Subcutaneous abdominal adipose tissue (tissue), 5 donors: ENCODE measurements at regions not wholly inside any gene's neighbourhood (a gene's known extent, or its start where the extent isn't known, plus 50 kb on each side); places are given as distances from the start of the nearest gene placed in this dataset.

Experiments
- H3K27ac ChIP-seq: one replicate; pipeline ENCODE4 v1.7.0; 2013; ENCODE audit warnings: low read depth, mild to moderate bottlenecking, inconsistent platforms, low read length, moderate library complexity
- H3K27me3 ChIP-seq, 5 donors: one replicate each; pipeline ENCODE4 v1.7.0; 2013; ENCODE audit warnings: low read length in 5 of 5, inconsistent platforms in 1 of 5; ENCODE audit not compliant: control insufficient read depth in 5 of 5, insufficient read depth in 4 of 5
- H3K36me3 ChIP-seq, 5 donors: one replicate each; pipeline ENCODE4 v1.7.0; 2013; ENCODE audit warnings: low read length in 5 of 5; ENCODE audit not compliant: control insufficient read depth in 5 of 5, insufficient read depth in 5 of 5
- H3K4me1 ChIP-seq, 5 donors: one replicate each; pipeline ENCODE4 v1.7.0; 2013; ENCODE audit warnings: low read length in 5 of 5, mild to moderate bottlenecking in 3 of 5, moderate library complexity in 1 of 5; ENCODE audit not compliant: control insufficient read depth in 5 of 5, insufficient read depth in 5 of 5
- H3K4me3 ChIP-seq, 5 donors: one replicate each; pipeline ENCODE4 v1.7.0; 2013; ENCODE audit warnings: low read length in 5 of 5, low read depth in 1 of 5
- H3K9ac ChIP-seq, 5 donors: one replicate each; pipeline ENCODE4 v1.7.0; 2013; ENCODE audit warnings: low read length in 5 of 5, mild to moderate bottlenecking in 4 of 5, moderate library complexity in 3 of 5
- H3K9me3 ChIP-seq, 5 donors: one replicate each; pipeline ENCODE4 v1.7.0; 2013; ENCODE audit warnings: low read length in 5 of 5; ENCODE audit not compliant: control insufficient read depth in 5 of 5
- donor health status: healthy.
- donor health status: healthy.
- donor health status: healthy.
- donor health status: healthy.
- donor health status: healthy.

DNA sequence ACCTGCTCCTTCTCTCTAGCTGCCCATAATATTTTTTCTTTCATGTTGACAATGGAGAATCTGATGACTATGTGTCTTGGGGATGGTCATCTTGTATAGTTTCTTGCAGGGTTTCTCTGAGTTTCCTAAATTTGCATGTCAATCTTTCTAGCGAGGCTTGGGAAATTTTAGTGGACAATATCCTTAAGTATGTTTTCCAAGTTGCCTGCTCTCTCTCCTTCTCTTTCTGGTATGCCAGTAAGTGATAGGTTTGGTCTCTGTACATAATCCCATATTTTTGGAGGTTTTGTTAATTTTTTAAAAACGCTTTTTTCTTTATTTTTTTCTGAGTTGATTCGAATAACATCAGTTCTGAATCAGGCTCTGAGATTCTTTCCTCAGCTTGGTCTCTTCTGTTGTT is 370.9 kb upstream of the LYPLAL1 start:
- Histone ChIP-seq H3K27me3 (no peaks in the 10 kb centered on the region), H3K4me3 (no peak overlapping the region), H3K36me3 (no peaks in the 10 kb centered on the region), H3K9ac (no peak overlapping the region), H3K27ac (no peak overlapping the region), H3K4me1 (no peaks in the 10 kb centered on the region), H3K9me3 (no peaks in the 10 kb centered on the region)

- no peak overlapping the region for H3K4me3 ChIP-seq
- no peaks in the 10 kb centered on the region for H3K27me3 ChIP-seq
- no peaks in the 10 kb centered on the region for H3K4me1 ChIP-seq
- H3K9me3 ChIP-seq, result no peaks in the 10 kb centered on the region
- no peak overlapping the region for H3K9ac ChIP-seq
- no peaks in the 10 kb centered on the region for H3K36me3 ChIP-seq
- H3K27ac ChIP-seq, result no peak overlapping the region
Measured at GRCh38 chr1:218803351-218803997, 370.2 kb upstream of the LYPLAL1 start.

DNA sequence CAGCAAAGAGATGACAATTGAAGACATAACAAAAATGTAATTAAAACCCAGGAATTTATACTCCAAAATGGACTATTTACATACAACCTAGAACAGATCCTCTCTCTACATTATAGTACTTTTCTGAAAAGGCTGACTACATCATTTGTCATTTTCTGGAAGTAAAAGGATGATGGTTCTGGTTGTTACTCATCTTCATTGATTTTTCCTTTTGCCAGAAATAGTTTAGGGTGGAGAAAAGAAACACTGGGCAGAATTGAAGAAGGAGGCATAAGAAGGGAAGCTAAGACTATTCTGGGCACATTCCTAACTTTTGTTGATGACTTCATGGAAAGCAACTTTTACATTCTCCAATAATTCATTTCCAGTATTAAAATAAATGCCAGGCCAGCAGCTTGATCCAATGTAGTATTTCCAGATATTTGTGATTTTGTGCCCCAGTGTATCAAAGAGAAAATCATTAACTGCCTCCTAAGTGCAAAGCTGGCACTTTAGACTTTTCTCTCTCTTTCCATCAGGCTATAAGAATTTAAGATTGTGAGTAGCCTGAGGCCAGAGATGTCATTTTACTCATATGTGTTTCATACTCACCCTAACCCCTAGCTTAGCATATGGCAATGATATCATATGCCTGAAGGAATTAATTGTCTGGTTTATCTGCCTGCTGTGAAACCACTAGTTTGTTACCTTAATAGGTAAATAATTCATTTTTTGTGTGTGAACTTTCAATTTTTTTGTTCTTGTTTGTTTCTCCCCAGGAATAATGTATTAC is 369.5 kb upstream of the LYPLAL1 start:
- no peaks in the 10 kb centered on the region for H3K9me3 ChIP-seq
- H3K4me3 ChIP-seq, result no peak overlapping the region
- H3K36me3 ChIP-seq, result no peaks in the 10 kb centered on the region
- no peak overlapping the region for H3K9ac ChIP-seq
- H3K4me1 ChIP-seq, result no peaks in the 10 kb centered on the region
- no peak overlapping the region for H3K27ac ChIP-seq
- H3K27me3 ChIP-seq, result no peaks in the 10 kb centered on the region

DNA sequence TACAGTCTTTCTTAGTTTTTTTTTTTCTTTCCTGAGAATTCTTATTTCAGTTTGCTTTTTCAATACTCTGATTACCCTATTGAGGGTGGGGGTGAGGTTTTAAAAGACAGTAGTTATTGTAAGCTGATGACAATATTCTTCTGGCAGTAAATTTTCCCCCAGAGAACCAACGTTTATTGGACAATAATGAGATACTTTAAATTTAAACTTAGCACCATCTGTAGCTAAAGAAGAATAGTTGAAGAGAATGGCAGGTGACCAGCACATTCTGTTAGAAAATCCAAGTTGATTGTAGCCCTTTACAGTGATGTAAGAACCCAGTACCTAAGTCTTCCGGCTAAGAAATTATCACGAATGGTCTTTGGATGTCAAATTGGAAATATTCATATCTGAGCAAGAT is 364.6 kb upstream of the LYPLAL1 start:
- no peak overlapping the region for H3K4me3 ChIP-seq
- no peaks in the 10 kb centered on the region for H3K27me3 ChIP-seq
- no peak overlapping the region for H3K9ac ChIP-seq
- H3K4me1 ChIP-seq, result no peaks in the 10 kb centered on the region
- no peaks in the 10 kb centered on the region for H3K36me3 ChIP-seq
- no peak overlapping the region for H3K27ac ChIP-seq
- no peaks in the 10 kb centered on the region for H3K9me3 ChIP-seq

DNA sequence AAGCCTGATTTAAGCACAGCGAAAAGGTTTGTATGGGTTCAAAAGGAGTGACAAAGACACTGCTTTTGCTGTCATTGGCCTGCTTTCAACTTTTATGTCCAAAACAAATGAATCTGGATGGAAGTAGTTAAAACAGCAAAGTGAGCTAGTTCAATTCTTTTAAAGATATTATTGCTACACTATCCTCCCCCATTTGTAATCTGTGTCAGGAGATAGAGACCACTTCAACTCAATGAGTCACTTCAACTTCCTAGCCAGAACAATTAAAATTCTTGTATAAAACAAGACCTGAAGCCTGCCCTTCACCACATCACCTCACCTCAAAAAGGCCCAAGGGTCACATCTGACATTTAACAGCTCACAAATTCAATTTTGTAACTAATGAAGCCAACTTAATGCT is 364.1 kb upstream of the LYPLAL1 start:
- Histone ChIP-seq H3K9me3 (no peaks in the 10 kb centered on the region), H3K27me3 (no peaks in the 10 kb centered on the region), H3K4me1 (no peaks in the 10 kb centered on the region), H3K27ac (no peak overlapping the region), H3K9ac (no peak overlapping the region), H3K36me3 (no peaks in the 10 kb centered on the region), H3K4me3 (no peak overlapping the region)

DNA sequence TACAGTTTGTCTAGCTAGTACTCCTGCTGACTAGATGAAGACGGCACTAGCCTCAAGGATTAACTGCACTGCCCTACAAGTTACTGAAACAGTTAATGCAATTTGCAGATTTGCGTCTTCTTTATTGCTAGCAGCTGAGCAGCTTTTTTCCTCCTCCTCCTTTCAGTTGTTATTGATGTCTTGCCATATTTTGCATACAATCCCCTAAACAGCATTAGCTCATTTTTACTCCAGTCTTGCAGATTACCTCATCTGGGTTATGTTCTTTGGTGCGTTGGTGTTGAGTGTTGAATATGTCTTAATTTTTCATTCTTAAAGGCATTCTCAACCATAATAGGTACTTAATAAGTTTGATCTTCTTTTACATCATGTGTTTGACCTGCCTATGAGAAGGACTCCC is 363.4 kb upstream of the LYPLAL1 start:
- H3K27ac ChIP-seq, result no peak overlapping the region
- no peaks in the 10 kb centered on the region for H3K4me1 ChIP-seq
- no peaks in the 10 kb centered on the region for H3K27me3 ChIP-seq
- H3K9ac ChIP-seq, result no peak overlapping the region
- H3K36me3 ChIP-seq, result no peaks in the 10 kb centered on the region
- H3K4me3 ChIP-seq, result no peak overlapping the region
- H3K9me3 ChIP-seq, result no peaks in the 10 kb centered on the region

DNA sequence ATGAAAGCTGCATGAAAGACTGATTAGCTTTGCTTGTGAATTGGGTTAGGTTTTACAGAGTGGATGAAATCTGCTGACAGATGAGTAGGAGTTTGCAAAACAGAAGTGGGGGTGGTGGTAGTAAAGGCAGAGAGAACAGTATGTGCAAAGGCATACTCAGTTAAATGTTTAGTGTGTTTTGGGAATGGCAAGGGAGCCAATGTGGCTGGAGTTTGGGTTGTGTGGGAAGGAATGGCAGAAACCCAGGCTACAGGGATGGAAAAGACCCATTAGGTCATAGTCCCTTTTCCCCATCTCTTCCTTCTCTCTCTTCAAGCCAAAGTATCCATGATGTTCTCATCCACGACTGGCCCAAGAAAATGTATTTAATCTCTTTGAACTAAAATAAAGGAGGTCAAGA is 362.2 kb upstream of the LYPLAL1 start:
- H3K27me3 ChIP-seq, result no peaks in the 10 kb centered on the region
- H3K27ac ChIP-seq, result no peak overlapping the region
- H3K4me1 ChIP-seq, result no peaks in the 10 kb centered on the region
- H3K4me3 ChIP-seq, result no peak overlapping the region
- H3K36me3 ChIP-seq, result no peaks in the 10 kb centered on the region
- no peak overlapping the region for H3K9ac ChIP-seq
- no peaks in the 10 kb centered on the region for H3K9me3 ChIP-seq

DNA sequence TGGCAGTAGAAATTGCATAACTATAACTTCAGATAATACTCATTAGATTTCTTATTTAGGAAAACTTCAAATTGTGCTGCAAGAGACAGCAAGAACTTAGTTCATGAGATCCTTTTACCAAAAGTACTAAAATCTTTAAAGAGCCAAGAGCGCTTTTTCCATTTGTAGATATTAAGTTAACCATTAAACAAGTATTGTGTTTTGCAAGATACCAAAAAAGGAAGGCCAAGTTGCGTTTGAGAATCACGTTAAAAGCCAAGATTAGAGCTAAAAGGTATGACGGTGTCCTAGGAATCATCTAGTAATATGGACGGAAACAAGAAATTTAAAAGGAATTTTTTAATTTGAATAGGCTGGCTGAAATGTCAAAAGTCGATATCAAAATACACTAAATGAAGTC is 361.3 kb upstream of the LYPLAL1 start:
- no peaks in the 10 kb centered on the region for H3K36me3 ChIP-seq
- H3K27me3 ChIP-seq, result no peaks in the 10 kb centered on the region
- H3K4me1 ChIP-seq, result peaks cover 0 to 4% (median 0%) of the 10 kb centered on the region in 5 donors
- no peak overlapping the region for H3K4me3 ChIP-seq
- H3K9ac ChIP-seq, result no peak overlapping the region
- no peak overlapping the region for H3K27ac ChIP-seq
- no peaks in the 10 kb centered on the region for H3K9me3 ChIP-seq

DNA sequence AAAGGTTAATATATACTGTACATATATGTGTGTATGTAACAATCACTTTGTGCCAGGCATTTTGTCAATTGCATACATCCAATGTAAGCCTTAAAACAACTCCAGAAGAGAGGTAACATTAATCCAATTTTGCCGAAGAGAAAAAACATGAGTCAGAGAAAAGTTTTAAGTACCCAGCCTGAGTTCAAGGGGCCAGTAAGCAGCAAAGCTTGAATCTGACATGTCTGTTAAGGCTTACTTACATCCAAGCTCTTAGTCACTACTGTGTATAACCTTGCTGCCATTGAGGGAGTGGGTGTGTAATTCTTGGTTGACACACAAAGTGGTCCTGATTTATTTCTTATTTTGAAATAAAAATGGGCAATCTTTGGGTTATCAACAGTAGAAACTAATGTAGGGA is 360.4 kb upstream of the LYPLAL1 start:
- Histone ChIP-seq H3K9me3 (no peaks in the 10 kb centered on the region), H3K9ac (no peak overlapping the region), H3K4me1 (peaks cover 2 to 11% (median 4%) of the 10 kb centered on the region in 5 donors), H3K27me3 (no peaks in the 10 kb centered on the region), H3K36me3 (no peaks in the 10 kb centered on the region), H3K27ac (no peak overlapping the region), H3K4me3 (no peak overlapping the region)

DNA sequence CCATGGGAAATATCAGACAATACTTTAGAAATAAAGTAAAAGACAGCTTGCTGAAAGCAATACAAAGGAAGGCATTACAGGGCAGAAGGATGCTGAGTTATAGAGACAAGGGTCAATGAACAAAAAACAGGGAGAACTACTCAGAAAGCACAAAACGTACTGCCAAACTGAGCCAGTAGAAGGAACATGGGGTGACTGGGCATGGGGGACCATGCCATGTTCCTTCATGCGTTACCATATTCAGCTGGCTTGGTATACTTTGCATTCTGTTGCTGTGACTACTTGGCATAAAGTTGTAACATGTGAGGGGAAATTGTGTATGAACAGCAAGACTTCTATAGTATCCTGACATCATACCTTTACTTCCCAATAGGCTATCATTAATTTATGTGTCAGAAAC is 358.6 kb upstream of the LYPLAL1 start:
- H3K36me3 ChIP-seq, result no peaks in the 10 kb centered on the region
- no peak overlapping the region for H3K27ac ChIP-seq
- peaks cover 2 to 11% (median 4%) of the 10 kb centered on the region in 5 donors for H3K4me1 ChIP-seq
- no peaks in the 10 kb centered on the region for H3K27me3 ChIP-seq
- H3K9ac ChIP-seq, result no peak overlapping the region
- H3K9me3 ChIP-seq, result no peaks in the 10 kb centered on the region
- no peak overlapping the region for H3K4me3 ChIP-seq
